Hematopoietic multipotent progenitor cell treated with erythropoietin and hydrocortisone succinate and interleukin-3 and kit ligand, for 8 days (in vitro differentiated cells): ENCODE measurements at regions not wholly inside any gene's neighbourhood (a gene's known extent, or its start where the extent isn't known, plus 50 kb on each side); places are given as distances from the start of the nearest gene placed in this dataset.
"Not testable (repeated sequence)": the region's sequence is repeated elsewhere in the genome, so short reads cannot be mapped to it uniquely, and the experiment has no call there.

Experiments
- DNase-seq: peaks from one replicate; pipeline ENCODE4 v3.0.0-alpha.2; 2015

- no peak for DNase-seq
Measured at GRCh38 chr4:106869551-106869950, 166.6 kb downstream of the DKK2 start.

DNA sequence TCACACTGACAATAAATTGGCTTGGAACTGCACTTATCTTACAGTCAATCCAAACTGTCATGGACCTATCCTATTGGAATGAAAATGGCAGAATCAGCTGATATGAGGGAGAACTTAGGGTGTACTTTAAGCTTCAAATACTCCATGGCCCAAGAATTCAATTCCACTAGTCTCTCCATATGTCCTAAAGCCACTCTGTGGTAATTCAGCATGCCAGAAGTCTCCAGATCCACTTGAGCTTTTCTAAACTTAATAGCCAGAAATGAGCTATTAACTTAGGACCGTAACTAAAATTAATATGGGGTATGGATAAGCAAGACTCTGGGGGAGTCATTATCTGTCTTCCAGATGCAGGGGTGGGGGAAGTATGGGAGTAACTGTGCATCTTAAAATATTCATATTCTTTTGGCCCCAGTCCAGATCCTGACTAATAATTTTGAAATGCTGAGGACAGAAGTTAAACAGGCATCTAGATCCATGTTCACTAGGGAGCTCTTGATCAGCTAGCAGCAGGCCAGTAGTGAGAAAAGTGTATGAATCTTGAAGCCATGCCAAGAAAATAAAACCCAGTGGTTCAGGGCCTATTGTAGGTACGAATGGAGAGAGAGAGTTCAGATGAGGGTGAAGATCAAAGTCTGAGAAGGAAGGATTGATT is 167.6 kb downstream of the DKK2 start:
- no peak for DNase-seq

GRCh38 chr4:106864231-106864630 is 171.9 kb downstream of the DKK2 start:
- no peak for DNase-seq

- no peak for DNase-seq
Measured at GRCh38 chr4:106854569-106855351, 181.4 kb downstream of the DKK2 start.

DNA sequence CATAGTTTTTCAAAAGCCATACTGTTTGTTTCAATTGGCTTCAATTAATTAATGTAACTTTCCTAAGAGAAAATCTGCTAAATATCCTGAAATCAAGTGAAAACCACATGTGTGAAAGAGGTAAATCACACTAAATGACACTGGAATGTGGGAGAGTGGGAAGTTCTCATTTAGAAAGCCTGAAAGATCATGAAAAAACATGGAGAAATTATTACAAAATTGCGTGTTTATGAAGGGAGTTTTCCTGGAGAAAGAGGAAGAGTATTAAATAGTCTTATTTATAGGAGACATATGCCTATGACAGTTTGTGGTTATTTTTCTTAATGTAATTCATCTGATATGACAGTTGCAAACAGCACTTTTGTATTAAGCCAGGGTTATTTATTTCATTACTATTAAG is 183.7 kb downstream of the DKK2 start:
- no peak for DNase-seq

GRCh38 chr4:106851726-106852125 is 184.4 kb downstream of the DKK2 start:
- DNase-seq, result no peak

- no peak for DNase-seq
Measured at GRCh38 chr4:106850691-106851090, 185.4 kb downstream of the DKK2 start.

DNA sequence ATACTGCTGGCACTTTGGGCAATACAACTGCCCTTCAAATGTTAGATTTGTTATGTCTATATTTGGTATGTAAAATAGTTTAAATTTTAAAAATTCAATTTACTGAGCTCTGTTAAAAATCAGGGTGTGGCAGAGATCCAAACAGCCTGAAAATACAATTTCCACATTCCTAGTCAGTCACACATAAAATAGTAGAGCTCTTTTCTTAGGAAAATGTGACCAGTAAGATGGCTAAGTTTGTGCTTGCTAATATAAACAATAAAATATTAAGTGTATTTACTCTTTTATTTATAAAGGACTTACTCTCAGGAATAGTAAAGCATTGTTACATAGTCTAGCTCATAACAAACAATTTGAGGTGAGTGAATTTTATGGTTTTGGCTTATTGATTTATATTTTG is 200.2 kb downstream of the DKK2 start:
- DNase-seq, result no peak

GRCh38 chr4:106830879-106831278 is 205.2 kb downstream of the DKK2 start:
- DNase-seq, result no peak

- no peak for DNase-seq
Measured at GRCh38 chr4:106818764-106819163, 217.3 kb downstream of the DKK2 start.

GRCh38 chr4:106816496-106816895 is 219.6 kb downstream of the DKK2 start:
- DNase-seq, result no peak

- DNase-seq, result no peak
Measured at GRCh38 chr4:106810122-106810521, 226.0 kb downstream of the DKK2 start.

GRCh38 chr4:106809076-106809475 is 227.0 kb downstream of the DKK2 start:
- peak; percentile 7 for DNase-seq

GRCh38 chr4:106806158-106806797 is 229.8 kb downstream of the DKK2 start:
- no peak for DNase-seq

- no peak for DNase-seq
Measured at GRCh38 chr4:106803083-106803482, 233.0 kb downstream of the DKK2 start.

GRCh38 chr4:106801386-106801785 is 234.7 kb downstream of the DKK2 start:
- no peak for DNase-seq

DNA sequence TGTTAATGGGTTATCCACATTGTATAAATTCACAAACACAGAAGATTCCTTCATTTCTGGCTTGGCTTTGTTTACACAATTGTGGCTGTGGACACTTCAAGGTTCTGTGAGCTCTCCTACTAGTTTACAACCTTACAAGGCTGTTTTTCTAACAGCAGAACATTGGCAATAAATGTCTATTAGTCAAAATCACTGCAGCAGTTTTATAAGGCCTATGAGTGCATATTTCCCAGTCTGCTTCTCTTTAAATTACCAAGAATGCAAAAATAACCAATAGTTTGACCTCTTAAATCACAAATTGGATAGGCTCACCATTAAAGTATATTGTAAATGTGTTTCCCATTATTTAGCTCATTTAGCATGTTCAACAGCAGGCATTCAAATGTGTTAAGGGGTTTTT is 239.2 kb downstream of the DKK2 start:
- DNase-seq, result no peak

GRCh38 chr4:106795326-106795725 is 240.8 kb downstream of the DKK2 start:
- no peak for DNase-seq

- no peak for DNase-seq
Measured at GRCh38 chr4:106793933-106794332, 242.2 kb downstream of the DKK2 start.

GRCh38 chr4:106775636-106776035 is 260.5 kb downstream of the DKK2 start:
- no peak for DNase-seq

GRCh38 chr4:106774055-106774454 is 262.1 kb downstream of the DKK2 start:
- DNase-seq, result not testable (repeated sequence)

GRCh38 chr4:106773076-106773905 is 262.8 kb downstream of the DKK2 start:
- no peak for DNase-seq

- DNase-seq, result no peak
Measured at GRCh38 chr4:106767991-106768390, 268.1 kb downstream of the DKK2 start.
